Activated T-cell treated with anti-CD3 and anti-CD28 coated beads, Interleukin-2, amount 50 U/mL, for 72 hours (primary cell): ENCODE measurements at regions not wholly inside any gene's neighbourhood (a gene's known extent, or its start where the extent isn't known, plus 50 kb on each side); places are given as distances from the start of the nearest gene placed in this dataset.

Source experiments
- ATAC-seq, 2 donors: fragments of 150-1000 bp; cut with Tn5 transposase; replicated peaks in 1 of 2; 2 replicates each; pipeline ENCODE4 v1.10.0; 2021; ENCODE audit warnings: moderate library complexity in 2 of 2, mild to moderate bottlenecking in 1 of 2
- DNase-seq, 2 donors: peaks; one replicate each; pipeline ENCODE4 v3.0.0; 2021 to 2022; ENCODE audit warnings: mixed read lengths in 1 of 2
- H3K27ac Mint-ChIP-seq: one replicate; pipeline ENCODE4 v1.8.0; 2022; ENCODE audit warnings: mild to moderate bottlenecking, moderate library complexity, mixed read lengths
- H3K27me3 Mint-ChIP-seq: one replicate; pipeline ENCODE4 v1.8.0; 2022; ENCODE audit warnings: low read depth, mixed read lengths
- H3K36me3 Mint-ChIP-seq, 2 donors: one replicate each; pipeline ENCODE4 v1.8.0; 2022; ENCODE audit warnings: mixed read lengths in 2 of 2, mild to moderate bottlenecking in 1 of 2; ENCODE audit not compliant: insufficient read depth in 2 of 2
- H3K4me1 Mint-ChIP-seq: one replicate; pipeline ENCODE4 v1.8.0; 2022; ENCODE audit warnings: low read depth, mixed read lengths
- H3K4me3 Mint-ChIP-seq, 2 donors: one replicate each; pipeline ENCODE4 v1.8.0; 2022; ENCODE audit warnings: mild to moderate bottlenecking in 2 of 2, mixed read lengths in 2 of 2, moderate library complexity in 2 of 2
- H3K9me3 Mint-ChIP-seq, 2 donors: one replicate each; pipeline ENCODE4 v1.8.0; 2022; ENCODE audit warnings: mixed read lengths in 2 of 2

DNA sequence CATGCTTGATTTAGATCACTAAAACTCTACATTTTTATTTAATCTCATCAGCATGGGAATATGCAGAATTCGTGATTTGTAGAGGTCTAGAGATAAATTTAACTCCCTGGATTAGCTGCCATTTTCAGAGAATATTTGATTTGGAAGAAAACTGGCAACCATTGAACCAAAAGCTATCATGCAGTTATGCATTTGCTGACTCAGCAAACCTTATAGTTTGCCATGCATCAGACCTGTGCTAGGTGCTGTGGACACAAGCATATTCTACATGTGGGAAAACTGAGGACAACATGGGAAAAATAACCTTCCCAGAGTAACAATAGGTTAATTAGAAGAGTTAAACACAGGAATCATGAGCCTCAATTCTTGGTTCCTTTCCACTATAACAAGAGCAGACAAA is 54.7 kb upstream of the TP63 start:
- H3K27me3 Mint-ChIP-seq: no peaks in the 10 kb centered on the region
- peaks cover 4% of the 10 kb centered on the region in 2 donors for H3K36me3 Mint-ChIP-seq
- peaks cover 2 to 8% of the 10 kb centered on the region in 2 donors for H3K9me3 Mint-ChIP-seq
- DNase-seq (no peak), ATAC-seq (no peak)
- H3K27ac Mint-ChIP-seq: no peak overlapping the region
- H3K4me3 Mint-ChIP-seq: no peak overlapping the region
- peaks cover 54% of the 10 kb centered on the region for H3K4me1 Mint-ChIP-seq

DNA sequence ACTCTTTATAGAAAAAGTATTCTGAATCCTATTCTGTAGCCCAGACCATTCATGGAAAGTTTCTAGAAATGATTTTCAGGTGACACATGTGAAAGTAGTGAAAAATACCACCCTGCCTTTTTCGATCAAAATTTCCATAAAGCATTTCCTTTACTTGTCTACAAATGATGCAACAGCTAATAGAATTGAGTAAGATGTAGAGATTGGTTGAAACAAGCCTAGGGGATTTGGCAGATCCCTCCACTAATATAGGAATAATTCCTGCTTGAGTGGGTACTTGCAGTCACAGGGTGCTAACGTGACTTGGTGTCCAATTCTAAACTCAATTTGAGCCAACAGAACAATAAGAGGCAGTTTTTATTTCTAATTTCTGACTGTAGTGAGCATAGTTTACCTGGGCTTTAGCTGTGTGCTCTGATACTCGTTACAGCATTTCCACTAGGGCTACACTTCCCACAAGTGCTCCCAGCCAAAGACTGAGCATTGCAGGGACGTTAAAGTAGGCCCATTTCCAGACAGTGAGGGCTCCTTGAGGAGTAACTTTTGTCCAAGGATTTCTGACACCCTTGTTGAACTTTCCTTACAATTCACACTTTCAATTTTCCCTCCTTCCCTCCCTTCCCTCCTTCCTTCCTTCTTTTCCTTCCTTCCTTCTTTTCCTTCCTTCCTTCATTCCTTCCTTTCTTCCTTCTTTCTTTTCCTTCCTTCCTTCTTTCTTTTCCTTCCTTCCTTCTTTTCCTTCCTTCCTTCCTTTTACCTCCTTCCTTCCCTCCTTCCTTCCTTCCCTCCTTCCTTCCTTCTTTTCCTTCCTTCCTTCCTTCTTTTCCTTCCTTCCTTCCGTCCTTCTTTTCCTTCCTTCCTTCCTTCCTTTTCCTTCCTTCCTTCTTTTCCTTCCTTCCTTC is 53.9 kb upstream of the TP63 start:
- ATAC-seq: no peak
- Mint-ChIP-seq H3K36me3 (peaks cover 4% of the 10 kb centered on the region in 2 donors), H3K27me3 (no peaks in the 10 kb centered on the region), H3K27ac (no peak overlapping the region), H3K4me1 (peaks cover 50% of the 10 kb centered on the region), H3K4me3 (no peak overlapping the region), H3K9me3 (peaks cover 2 to 8% of the 10 kb centered on the region in 2 donors)
- no peak for DNase-seq

DNA sequence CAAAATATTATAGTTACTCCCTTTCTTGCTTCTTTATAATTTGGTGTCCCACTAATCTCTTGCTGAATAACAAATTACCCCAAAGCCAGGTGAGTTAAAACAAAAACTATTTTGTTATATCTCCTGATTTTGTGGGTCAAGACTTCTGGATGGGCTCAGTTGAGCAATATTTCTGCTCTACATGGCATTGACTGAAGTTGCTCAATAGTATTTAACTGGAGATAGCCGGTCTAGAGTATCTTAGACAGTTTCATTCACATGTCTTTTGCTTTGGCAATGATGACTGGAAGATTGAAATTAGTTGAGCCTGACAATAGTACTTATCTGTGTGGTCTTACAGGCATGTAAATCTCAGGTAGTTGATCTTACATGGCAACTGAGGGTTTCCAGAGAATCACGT is 51.0 kb upstream of the TP63 start:
- peaks cover 6% of the 10 kb centered on the region for H3K27me3 Mint-ChIP-seq
- H3K9me3 Mint-ChIP-seq: peaks cover 2 to 8% of the 10 kb centered on the region in 2 donors
- no peak for ATAC-seq

More for the DNA sequence above, 51.0 kb upstream of the TP63 start:
- Mint-ChIP-seq H3K4me3 (no peak overlapping the region), H3K4me1 (peaks cover 26% of the 10 kb centered on the region), H3K27ac (no peak overlapping the region), H3K36me3 (peaks cover 4% of the 10 kb centered on the region in 2 donors)
- DNase-seq: no peak
